Fibroblast of skin of scalp (primary cell): ENCODE measurements at regions not wholly inside any gene's neighbourhood (a gene's known extent, or its start where the extent isn't known, plus 50 kb on each side); places are given as distances from the start of the nearest gene placed in this dataset.

Experiments
- DNase-seq: peaks from one replicate; pipeline ENCODE4 v3.0.0-alpha.2; 2013

DNA sequence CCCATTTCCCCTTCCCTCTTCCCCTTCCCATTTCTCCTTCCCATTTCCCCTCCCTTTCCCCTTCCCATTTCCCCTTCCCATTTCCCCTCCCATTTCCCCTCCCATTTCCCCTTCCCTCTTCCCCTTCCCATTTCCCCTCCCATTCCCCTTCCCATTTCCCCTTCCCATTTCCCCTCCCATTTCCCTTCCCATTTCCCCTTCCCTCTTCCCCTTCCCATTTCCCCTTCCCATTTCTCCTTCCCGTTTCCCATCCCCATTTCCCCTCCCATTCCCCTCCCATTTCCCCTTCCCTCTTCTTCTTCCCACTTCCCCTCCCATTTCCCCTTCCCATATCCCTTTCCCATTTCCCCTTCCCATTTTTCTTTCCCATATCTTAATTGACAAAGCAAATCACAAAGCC, 109.0 kb downstream of the OLFM1 start:
- DNase-seq, result no peak

DNA sequence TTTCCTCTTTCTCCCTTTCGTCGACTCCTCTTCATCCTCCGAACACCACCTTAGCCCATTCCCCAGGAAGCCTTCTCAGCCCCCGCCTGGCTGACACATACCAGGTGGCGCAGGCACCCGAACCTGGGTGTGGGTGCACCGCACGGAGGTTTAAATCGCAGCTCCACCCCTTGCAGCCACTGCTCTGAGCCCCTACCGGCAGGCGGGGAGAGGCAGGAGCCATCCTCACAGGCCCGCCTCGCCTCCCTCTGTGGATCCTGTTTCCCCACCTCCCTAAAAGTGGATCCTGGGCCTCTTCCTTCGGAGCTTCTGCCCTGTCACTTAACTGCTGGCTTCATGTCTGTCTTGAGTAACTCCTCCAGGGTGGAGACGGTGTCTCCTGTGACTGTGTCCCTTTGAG, 110.7 kb downstream of the OLFM1 start:
- DNase-seq, result no peak

DNA sequence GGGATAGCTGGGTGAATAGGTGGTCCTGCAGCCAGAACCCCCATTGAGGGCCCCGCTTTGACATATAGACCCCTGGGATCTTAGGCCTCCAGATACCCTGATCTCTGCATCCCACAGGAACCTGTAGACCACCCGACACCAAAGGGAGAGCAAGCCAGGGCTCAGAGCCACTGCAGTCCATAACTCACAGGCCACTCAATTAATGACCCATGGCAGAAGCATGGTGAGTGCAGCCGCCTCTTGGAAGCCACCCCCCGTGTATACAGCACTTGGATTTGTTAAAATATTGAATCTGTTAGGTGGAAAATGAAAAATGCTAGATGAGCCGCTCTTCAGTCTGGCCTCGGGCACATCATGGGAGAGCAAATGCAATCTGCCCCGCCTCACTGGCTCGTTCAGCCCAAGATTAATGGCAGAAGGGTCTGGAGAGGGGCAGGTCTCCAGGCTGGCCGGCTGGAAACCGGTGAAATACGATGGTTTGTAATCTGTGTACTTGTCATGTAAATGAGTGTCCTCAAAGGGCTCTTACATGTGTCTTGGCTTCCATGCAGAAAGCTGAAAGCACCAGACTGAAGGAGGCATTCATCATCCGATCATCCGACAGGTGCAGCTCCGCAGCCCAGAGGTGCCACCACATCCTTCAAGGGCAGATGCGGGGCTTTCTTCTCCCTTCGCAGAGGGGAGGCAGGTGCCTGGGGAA, 111.3 kb downstream of the OLFM1 start:
- no peak for DNase-seq

DNA sequence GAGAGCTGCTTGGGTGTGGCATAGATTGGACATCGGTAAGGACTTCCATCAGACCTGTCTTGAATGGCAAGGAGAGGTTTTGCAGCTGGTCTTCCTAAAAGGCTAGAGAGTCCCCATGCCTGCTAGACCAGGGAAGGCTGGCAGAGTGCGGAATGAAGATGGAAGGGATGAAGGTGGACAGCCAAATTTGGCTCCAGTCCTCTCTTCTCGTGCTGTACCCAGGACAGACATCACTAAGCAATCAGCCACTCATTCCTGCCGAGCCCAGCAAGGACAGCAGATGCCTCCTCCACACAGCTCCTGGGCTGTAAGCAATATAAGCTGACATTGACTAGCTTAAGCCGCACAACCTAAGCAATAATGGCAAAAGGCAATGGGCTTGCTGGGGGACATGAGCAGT, 112.0 kb downstream of the OLFM1 start:
- no peak for DNase-seq

DNA sequence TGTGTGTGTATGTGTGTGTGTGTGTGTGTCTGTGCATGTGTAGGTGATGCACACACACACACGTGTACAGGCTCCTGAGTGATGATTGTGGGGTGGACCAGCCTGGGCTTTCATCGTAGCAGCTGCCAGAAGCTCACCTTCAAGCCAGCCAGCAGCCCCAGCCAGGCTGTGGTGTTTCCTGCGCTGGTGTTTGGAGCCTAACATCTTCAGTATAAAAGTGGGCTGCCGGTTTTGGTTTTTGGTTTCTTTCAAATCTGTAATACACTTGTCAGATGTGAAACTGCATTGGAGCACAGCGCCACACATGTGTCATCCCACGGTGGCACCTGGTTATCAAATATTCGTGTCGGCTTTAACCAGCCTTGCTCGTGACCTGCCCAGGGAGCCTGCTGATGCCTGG, 114.2 kb downstream of the OLFM1 start:
- DNase-seq, result no peak

DNA sequence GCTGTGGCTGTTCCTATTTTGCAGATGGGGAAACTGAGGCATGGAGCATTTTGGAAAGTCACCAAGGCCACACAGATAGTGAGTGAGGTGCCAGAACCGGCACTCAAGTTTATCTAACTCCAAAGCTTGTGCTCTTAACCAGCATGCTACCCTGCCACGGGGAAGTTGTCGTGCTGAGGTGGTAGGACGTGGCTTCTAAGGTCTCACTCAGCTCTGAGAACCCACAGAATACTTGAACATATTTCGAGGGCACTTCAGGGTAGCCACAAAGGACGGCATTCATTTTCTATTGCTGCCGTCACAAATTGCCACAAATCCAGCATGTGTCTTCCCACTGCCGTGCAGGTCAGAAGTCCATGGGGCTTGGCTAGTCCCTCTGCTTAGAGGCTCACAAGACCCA, 116.7 kb downstream of the OLFM1 start:
- DNase-seq, result no peak

DNA sequence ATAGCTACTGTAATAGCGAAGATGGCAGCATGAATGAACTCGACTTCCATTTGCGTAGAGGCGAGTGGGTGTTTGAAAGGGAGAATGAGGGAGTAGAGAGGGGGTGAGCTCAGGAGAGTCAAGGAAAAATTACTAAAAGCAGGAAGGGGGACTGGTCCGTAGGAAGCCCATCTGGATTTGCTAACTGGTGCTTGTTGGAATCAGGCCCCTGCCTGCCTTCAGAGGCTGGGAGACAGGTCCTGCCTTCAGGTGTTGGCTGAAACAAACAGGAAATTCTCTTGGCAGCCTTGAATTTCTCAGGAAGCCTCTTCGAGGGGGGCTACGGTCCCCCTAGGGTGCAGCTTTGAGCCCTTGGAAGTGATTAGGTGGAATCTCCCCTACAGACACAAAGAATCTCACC, 121.7 kb downstream of the OLFM1 start:
- no peak for DNase-seq

DNA sequence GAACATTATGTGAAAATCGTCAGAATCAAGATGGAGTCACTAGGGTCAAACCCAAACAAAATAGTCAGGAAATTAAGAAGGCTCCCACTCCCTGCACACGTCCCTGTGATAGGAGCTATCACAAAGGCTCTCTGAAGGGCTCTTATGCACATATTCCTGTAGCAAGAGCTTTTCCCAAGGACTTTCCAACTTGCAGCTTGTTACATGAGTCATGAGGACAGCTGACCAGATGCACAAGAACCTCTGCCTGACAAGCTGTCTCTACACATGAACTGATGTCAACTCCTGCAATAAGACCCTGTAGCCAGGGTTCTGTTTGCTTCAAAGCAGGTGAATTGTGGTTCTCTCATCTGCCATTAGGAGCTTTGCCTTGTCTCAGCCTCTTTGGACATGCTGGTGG, 122.4 kb downstream of the OLFM1 start:
- no peak for DNase-seq

DNA sequence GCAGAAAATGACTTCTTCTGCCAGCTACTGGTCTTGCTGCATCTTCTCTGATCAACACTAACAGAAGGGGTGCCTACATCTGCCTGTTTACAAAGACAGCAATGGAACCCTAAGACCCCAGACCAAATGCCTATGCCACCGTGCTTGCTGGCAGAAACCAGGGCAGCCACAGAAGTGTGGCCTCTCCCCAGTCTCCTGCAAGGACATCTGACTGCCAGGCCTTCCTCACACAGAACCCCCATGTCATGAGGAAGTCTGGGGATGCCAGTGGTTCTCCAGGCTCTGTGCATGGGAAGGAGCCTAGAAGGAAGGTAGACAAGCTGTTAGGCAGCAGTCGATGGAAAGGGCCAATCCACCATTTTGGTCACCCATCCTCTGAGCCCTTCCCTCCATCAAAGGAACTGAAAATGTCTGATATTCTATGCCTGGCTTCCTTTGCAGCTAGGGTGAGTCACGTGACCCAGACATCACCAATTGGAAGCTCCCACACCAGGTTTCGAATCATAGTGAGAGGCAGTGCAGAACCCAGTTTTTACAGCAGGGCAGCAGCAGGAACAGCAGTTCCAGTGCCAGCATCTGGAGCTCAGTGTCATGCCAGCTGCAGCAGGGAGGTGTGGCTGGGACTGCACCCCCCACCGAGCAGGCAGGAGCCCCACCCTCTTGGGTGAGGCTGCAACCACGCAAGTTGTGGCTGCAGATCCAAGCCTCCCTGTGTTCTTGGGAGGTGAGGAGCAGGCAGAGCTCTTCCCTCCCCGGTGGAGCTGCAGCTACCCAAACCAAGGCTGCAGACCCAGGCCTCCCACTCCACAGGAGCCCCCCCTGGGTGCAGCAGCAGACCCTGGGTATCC, 123.4 kb downstream of the OLFM1 start:
- no peak for DNase-seq

DNA sequence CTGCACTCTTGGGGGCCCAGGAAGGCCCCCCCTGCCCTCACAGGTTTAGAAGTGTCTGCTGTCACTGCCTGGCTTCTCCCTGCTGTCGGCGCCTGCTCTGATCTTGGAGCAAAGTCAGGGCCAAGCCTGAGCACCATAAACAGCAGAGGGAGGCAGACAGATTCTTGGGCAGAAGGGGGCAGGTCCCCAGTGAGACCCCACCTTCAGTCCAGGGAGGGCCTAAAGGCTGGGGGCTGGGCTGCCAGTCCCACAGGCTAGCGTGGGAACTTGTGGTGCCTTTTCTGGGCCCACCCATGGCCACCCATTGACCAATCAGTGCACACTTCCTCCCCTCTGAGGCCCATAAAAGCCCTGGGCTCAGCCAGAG, 124.0 kb downstream of the OLFM1 start:
- DNase-seq, result no peak

DNA sequence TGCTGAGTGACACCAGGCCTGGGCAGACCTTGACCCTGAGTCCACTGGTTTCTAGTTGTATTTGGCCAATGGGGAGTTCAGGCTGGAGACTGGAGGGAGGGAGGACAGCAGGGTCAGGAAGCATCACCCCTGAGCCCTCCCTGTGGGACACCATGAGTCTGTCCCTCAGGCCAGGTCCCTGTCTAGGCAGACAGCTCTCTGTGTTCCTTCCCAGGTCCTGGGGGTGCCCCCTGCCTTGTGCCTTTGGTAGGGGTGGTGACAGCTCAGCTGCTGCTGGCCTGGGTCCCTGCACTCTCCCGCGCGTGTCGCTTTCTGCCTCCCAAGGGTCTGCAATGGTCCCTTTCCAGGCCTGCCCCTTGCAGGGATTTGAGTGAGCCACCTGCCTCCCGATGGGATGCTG, 125.5 kb downstream of the OLFM1 start:
- no peak for DNase-seq

DNA sequence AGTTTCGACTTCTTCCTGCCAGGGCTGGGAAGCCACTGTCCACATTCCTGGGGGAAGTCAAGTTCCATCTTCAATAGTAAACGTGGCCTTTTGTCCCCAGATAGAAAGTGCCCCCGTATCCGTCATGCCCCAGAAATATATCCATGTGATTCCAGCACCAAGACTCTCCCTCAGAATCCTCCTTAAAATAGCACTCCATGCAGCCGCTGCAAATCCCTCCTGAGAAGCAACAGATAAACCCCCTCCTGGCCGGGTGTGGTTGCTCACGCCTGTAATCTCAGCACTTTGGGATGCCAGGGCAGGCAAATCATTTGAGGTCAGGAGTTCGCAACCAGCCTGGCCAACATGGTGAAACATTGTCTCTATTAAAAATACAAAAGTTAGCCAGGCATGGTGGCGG, 126.1 kb downstream of the OLFM1 start:
- no peak for DNase-seq

DNA sequence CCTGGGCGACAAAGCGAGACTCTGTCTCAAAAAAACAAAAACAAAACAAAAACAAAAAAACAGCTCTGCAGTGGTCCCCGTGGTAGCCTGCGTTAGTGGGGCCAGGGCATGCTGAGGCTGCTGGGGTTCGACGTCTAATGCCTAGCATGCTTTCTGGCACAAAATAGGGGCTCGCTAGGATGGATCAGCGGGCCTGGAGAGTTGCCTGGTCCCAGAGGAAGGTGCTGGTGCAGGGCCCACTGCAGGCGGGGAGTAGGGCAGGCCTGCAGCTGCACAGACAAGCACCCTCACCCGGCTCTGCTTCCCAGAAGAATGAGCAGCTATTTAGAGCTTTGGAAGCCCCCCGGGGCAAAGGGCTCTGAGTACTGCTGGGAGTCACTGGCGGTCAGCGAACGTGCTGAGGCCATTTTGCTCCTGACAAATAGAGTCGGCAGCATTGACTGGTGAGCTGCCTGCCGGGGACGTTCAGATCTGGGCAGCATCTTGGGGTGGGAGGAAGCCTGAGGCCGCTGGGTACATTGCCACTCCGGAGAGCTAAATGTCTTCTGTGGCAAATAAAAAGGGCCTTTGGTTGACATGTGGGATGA, 126.7 kb downstream of the OLFM1 start:
- DNase-seq, result no peak

DNA sequence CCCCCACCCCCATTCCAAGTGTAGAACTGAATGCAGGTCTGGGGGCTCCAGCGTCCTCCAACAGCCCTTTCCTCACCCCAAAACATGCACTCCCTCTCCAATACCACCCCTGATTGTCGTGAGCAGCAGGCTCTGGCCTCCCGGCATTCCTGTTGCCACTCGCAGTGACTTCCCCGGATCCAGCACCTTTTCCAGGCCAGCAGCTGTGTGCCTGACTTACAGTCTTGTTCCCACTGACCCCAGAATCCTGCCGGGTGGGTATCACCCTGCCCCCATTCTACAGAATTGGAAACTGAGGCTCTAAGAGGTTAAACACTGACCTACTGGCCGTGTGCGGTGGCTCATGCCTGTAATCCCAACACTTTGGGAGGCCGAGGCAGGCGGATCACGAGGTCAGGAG, 127.2 kb downstream of the OLFM1 start:
- DNase-seq, result no peak

DNA sequence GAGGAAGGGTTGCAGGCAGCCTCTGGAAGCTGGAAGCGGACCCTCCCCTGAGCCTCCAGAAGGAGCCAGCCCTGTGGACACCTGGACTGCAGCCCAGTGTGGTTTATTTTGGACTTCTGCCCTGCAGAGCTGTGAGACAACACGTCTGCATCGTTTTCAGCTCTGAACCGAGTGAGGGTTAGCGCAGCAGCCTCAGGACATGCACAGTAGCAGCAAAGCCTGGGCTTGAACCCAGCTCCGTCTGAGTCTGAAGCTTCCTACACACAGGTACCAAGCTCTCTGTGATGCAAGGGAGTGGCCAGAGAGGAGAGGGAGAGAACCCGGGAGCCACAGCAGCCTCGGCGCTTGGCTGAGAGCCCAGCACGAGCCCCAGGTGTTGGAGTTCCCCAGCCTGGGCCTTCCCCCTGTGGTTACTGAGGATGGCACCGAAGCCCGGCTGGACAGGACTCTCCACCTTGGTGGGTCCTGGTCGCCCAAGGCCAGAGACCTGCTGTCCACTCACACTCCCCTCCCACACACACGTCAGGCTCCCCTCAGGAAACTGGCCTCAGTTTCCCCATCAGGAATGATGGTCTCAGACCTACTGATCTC, 128.2 kb downstream of the OLFM1 start:
- DNase-seq, result no peak

DNA sequence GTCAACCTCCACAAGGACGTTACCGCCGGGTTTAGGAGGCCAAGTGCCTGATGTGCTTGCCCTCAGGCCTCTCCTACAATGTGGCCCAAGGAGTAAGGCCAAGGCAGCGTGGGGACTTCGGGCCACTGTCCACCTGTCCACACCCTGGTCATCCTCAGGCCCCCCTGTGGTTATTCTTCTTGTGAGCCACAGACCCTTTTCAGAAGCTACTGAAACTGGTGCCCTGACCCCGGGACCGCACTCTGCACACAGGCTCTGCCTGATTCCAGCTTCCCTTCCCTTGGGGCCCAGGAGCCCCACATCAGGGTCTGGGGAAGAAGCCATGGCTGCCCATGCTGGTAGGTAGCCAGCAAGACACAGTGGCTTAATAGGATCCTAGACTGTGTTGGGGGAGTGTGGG, 128.8 kb downstream of the OLFM1 start:
- no peak for DNase-seq

DNA sequence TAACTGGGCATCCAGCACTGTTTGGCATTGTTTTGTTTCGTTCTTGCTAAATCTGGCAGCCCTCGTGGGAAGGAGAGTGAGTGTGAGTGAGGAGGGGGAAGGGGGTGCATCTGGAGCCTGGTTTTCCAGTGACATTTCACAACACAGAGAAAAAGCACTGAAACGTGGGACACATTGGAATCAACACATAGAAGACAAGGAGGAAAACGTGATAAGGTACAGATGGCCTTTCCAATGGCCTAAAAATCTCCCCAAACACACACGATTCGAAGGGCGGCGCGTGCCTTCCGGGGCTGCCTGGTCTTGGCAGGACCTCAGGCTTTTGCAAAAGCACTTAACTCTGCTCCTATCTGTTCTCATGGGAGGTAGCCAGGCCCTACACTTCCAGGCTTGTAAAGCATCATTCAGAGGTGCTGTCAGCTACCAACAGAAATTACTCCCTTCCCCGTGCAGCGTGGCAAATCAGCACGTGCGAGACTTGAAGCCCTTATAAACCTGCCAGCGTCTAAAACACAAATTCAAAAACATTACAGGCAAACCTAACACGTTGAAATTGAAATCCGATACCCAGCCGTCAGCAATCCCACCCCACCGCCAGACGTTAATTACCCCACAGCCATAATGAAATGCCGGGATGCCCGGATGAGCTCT, 129.4 kb downstream of the OLFM1 start:
- DNase-seq, result no peak

DNA sequence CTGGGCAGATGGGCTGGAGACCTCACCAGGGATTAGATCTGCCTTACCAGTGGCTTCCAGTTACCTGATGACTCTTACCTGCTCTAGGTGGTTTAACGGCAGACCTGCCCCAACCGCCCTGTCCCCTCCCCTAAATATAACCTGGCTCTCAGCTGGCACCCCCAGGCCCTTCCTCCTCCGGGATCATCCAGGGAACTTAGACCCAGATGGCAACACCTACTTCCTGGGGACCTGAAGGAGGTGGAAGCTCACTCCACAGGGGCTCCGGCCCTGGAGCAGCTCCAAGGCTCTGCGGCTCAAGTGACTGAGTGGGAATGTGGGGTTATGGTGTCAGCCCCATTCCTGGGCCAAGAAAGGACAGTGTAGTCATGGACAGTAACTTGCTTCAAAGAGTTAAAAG, 130.4 kb downstream of the OLFM1 start:
- no peak for DNase-seq

DNA sequence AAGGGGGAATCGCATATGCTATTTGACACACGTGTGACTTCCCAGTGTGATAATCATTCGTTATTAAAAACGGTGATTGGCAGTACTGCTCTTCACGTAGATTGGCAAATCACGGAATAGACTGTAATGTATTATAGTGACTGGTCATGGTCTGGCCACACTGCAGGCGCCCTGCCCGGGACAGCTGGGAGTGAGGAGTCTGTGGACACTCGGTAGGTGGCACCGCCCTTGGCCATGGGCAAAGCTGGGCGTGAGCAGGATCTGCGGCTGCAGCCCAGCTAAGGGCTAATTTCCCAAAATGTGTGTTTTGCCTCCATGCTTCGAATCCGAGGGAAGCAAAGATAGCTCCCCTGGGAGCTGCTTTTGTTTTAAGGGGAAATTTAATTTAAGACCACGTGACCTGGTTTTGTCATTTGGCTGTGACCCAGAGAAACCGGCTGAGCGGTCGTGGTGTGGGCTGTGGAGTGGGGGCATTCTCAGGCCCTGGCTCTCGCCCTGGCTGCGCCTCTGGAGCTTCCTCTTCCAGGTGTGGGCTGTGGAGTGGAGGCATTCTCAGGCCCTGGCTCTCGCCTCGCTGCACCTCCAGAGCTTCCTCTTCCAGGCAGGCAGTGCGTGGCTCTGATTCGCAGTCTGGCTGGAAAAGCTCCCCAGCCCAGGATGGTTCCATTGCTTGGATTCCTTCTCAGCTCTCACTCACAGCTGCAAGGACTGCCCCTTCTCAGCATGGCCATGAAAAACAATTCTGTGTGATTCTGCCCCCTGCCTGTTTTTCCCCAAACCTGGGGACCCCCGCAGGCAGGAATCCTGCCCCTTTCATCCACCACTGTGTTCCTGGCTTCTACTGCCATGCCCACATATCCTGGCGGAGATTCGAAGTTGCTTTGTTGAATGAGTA, 131.1 kb downstream of the OLFM1 start:
- no peak for DNase-seq

DNA sequence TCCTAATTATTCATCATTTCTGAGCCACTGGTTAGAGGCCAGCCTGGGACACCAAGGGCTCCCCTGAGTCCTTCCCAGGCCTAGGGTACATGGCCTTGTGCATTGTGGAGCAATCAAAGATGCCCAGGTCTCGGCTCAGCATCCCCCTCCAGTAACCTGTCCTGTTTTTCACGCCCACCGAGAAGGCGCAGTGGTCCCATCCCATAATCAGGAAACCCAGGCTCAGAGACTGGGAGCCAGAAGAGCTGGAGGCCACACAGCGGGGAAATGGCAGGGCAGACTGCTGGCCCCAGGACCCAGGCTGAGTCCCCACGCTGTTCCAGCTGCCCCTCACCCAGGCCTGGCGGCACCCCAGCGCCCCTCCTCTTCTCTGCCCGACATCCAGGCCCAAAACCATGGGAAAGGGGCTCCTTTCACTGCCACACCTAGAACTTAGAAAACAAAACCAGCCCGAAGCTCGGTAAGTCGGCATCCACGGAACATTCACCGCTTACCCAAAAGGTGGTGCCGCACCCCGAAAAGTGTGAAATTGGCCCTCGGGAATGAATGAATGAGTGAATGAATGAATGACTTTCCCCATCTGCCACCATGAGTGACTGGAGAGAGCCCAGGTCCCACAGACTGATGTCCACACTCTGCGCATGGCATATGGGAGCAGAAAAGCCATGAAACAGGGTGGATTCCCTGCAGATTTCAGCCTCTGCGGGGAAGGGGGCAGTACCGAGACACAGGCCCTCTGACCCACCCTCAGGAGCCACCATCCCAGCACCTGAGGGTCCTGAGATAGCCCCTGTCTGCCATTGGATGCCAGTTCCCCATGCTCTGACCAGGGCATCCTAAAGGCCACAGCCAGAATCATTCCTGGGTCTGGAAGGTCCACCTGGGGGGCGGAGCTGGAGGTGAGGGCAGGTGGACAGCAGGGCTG, 132.5 kb downstream of the OLFM1 start:
- no peak for DNase-seq
